Large intestine (tissue), 3 donors: ENCODE measurements at regions not wholly inside any gene's neighbourhood (a gene's known extent, or its start where the extent isn't known, plus 50 kb on each side); places are given as distances from the start of the nearest gene placed in this dataset.
"Not testable (repeated sequence)": the region's sequence is repeated elsewhere in the genome, so short reads cannot be mapped to it uniquely, and the experiment has no call there.

ENCODE experiments used
- DNase-seq, 2 donors: peaks; one replicate each; pipeline versions ENCODE4 v3.0.0 to v3.0.0-alpha.2; 2013
- H3K27ac ChIP-seq: one replicate; pipeline ENCODE4 v1.5.1; 2013; ENCODE audit warnings: low read length
- H3K27me3 ChIP-seq: 2 replicates; pipeline ENCODE4 v1.6.1; 2013; ENCODE audit warnings: low read length; ENCODE audit not compliant: control insufficient read depth, insufficient read depth
- H3K36me3 ChIP-seq: 2 replicates; pipeline ENCODE4 v1.6.1; 2013; ENCODE audit warnings: low read length; ENCODE audit not compliant: control insufficient read depth, insufficient read depth
- H3K4me1 ChIP-seq: one replicate; pipeline ENCODE4 v1.6.1; 2013; ENCODE audit warnings: low read length; ENCODE audit not compliant: control insufficient read depth, insufficient read depth
- H3K4me3 ChIP-seq: one replicate; pipeline ENCODE4 v1.5.1; 2013; ENCODE audit warnings: low read length
- H3K9me3 ChIP-seq: one replicate; pipeline ENCODE4 v1.6.1; 2013; ENCODE audit warnings: mild to moderate bottlenecking, low read depth, low read length, moderate library complexity; ENCODE audit not compliant: control insufficient read depth
- WGBS: methylation state at CpG from one replicate; pipeline ENCODE4 v1.1.5; 2013; ENCODE audit warnings: low lambda C conversion rate; ENCODE audit not compliant: insufficient coverage; 5-methylcytosine and 5-hydroxymethylcytosine counted together

DNA sequence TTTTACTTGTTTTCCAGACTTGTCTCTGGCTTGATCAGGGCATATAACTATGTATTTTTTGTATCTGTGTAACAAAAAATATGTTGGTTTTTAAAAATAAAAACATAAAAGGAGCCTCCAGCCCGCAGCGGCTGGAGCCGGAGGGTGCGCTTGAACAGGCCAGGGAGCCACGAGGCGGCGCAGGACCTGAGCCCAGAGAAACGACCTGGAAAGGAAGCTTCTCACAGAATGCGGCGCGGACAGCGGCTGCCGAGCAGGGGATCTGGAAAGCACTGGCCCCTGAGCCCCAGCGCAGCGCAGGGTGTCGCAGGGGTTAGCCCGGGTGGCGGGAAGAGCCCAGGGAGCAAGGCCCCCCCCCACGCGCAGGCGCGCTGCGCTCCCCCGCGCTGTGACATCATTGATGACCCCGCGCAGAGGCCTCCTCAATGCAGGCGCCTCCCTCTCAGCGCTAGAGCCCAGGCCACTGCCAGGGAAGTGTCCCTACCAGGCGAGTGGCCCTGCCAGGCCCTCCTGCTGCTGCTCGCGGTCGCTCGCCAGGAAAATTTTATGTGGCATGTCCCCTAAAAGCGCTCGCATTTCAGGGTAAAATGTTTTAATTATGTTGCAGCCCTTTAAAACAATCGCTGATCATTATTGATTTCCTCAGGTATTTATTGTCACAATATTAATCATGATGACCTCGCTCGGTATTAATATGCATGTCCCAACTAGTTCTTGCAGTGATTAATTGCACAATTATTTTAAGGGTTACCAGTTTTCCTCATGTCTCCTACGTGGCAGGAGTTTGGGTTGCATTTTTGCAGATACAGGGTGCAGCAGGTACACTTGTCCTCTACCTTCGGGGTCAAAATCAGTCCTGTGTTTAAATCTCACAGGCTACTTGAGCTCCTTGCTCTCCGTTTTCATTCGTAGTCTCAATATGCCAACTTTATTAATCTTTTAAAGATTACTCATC, 134.2 kb downstream of the USP22 start:
- DNase-seq: peak; percentile 85 to 93
- Histone ChIP-seq H3K4me3 (peak overlapping the region; percentile 57), H3K27ac (peak overlapping the region; percentile 79), H3K36me3 (no peaks in the 10 kb centered on the region), H3K27me3 (no peaks in the 10 kb centered on the region), H3K4me1 (peaks cover 10% of the 10 kb centered on the region), H3K9me3 (no peaks in the 10 kb centered on the region)
- 0% methylated on average over 2 of the region's 43 CpGs for WGBS

DNA sequence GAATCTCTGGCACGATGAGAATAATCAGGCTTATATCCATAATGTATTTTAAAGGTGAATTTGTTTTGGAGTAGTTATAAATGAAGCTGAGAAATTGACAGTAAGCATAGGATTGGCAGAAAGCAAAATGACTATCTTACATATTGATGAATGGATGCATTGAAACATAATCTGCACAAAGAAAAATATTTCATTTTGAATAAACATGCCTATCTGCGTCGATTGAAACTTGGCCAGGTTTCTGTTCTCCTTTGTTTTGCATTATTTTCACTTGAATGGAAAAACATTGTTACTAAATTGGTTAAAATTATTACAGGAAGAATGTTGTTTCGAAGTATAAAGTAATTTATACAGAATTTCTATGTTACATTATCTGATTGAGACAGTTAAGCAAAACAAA, 128.2 kb downstream of the USP22 start:
- no peak overlapping the region for H3K4me3 ChIP-seq
- H3K4me1 ChIP-seq: no peaks in the 10 kb centered on the region
- DNase-seq: no peak
- no peaks in the 10 kb centered on the region for H3K36me3 ChIP-seq
- H3K27ac ChIP-seq: no peak overlapping the region
- WGBS: 94% methylated on average over 4 of the region's 4 CpGs
- no peaks in the 10 kb centered on the region for H3K9me3 ChIP-seq
- no peaks in the 10 kb centered on the region for H3K27me3 ChIP-seq

DNA sequence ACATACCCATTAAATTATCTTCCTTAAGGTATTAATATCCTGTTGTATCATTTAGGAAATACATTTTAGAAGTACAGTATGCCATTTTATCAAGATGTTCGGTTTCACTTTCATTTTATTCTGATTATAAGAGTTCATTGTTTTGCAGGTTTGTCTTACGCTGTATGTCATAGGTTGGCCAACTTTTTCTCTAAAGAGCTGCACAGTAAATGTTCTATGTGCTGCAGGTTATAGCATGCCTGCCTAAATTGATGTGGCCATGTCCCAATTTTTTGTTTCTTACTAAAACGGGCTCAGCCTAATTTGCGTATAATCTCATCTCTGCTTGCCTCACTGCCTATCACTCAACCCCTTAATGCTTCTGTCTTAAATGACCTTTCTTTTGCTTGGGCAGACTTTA, 126.4 kb downstream of the USP22 start:
- H3K27ac ChIP-seq: no peak overlapping the region

DNA sequence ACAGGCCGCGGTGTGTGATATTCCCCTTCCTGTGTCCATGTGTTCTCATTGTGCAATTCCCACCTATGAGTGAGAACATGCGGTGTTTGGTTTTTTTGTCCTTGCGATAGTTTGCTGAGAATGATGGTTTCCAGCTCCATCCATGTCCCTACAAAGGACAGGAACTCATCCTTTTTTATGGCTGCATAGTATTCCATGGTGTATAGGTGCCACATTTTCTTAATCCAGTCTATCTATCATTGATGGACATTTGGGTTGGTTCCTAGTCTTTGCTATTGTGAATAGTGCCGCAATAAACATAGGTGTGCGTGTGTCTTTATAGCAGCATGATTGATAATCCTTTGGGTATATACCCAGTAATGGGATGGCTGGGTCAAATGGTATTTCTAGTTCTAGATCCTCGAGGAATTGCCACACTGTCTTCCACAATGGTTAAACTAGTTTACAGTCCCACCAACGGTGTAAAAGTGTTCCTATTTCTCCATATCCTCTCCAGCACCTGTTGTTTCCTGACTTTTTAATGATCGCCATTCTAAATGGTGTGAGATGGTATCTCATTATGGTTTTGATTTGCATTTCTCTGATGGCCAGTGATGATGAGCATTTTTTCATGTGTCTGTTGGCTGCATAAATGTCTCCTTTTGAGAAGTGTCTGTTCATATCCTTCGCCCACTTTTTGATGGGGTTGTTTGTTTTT, 125.1 kb downstream of the USP22 start:
- no CpG with 5 or more reads among the region's 10 CpGs for WGBS
- H3K27ac ChIP-seq, H3K36me3 ChIP-seq, H3K4me1 ChIP-seq, H3K9me3 ChIP-seq, DNase-seq, H3K4me3 ChIP-seq, H3K27me3 ChIP-seq: not testable (repeated sequence)

More for the DNA sequence above, 126.4 kb downstream of the USP22 start:
- Histone ChIP-seq H3K27me3 (no peaks in the 10 kb centered on the region), H3K9me3 (no peaks in the 10 kb centered on the region), H3K4me3 (no peak overlapping the region), H3K36me3 (no peaks in the 10 kb centered on the region), H3K4me1 (no peaks in the 10 kb centered on the region)
- WGBS: 94% methylated on average over 3 of the region's 4 CpGs
- DNase-seq: no peak

DNA sequence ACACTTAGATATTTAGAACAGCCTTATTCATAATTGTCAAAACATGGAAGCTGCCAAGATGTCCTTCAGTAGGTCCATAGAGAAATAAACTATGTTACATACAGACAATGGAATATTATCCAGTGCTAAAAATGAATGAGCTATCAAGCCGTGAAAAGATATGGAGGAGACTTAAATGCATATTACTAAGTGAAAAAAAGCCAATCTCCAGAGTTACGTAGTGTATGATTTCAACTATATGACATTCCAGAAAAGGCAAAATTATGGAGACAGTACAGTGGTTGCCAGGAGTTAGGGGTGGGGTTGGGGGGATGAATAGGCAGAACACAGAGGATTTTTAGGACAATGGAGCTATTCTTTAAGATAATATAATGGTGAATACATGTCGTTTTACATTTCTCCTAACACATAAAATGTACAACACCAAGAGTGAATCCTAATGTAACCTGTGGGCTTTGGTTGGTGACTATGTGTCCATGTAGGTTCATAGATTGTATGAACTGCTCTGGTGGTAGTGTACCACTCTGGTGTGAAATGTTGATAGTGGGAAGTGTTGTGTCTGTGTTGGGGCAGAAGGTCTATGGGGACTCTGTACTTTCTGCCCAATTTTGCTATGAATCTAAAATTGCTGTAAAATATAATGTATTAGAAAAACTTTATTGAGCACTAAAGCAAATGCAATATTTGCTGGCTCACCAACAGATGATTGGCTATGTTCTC, 122.6 kb downstream of the USP22 start:
- H3K9me3 ChIP-seq: no peaks in the 10 kb centered on the region
- H3K4me3 ChIP-seq: no peak overlapping the region
- peaks cover 2% of the 10 kb centered on the region for H3K27me3 ChIP-seq
- no peaks in the 10 kb centered on the region for H3K4me1 ChIP-seq
- DNase-seq: no peak
- no peak overlapping the region for H3K27ac ChIP-seq
- H3K36me3 ChIP-seq: no peaks in the 10 kb centered on the region
- WGBS: 93% methylated on average over 2 of the region's 3 CpGs

DNA sequence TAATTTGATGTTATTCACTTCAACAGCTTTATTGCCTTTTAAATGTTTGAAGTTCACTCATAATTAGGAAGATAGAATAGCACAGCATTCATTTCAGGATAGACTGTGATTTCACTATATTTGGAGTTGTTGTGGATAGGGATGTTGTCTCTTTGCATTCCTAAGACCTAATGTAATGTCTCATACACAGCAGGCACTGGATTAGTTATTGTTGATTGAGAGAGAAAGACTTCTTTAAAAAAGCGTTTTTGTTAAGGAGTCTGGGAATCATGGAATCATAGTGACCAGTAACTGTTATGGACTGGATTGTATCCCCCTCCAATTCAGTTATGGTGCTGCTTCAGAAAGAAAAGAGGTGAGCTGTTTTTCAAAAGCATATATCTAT, 122.0 kb downstream of the USP22 start:
- H3K27ac ChIP-seq: no peak overlapping the region

DNA sequence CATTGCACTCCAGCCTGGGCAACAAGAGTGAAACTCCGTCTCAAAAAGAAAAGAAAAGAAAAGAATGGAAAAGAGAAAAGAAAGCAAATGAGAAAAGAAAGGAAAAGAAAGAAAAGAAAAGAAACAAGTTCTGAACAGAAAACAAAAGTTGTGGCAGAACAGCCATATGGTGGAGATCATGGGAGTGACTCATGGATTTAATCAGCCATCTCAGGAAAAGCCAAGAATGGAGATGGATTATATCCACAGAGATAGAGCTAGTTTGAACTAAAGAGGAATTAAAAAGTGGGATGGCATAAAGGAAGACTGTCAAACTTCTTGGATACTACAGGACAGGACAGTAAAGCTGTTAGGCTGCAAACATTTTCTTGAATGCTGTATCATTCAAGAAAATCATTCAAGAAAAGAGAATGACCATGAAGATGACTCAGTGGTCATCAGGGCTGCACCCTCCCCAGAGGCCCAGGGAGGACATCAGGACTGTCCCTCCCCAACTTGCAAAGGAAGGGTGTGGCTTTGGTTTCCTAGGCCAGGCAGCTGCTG, 120.6 kb downstream of the USP22 start:
- DNase-seq: no peak
- no peak overlapping the region for H3K27ac ChIP-seq
- 100% methylated on average over 1 of the region's 1 CpG for WGBS

More for the DNA sequence above, 122.0 kb downstream of the USP22 start:
- Histone ChIP-seq H3K36me3 (no peaks in the 10 kb centered on the region), H3K4me3 (no peak overlapping the region), H3K9me3 (no peaks in the 10 kb centered on the region), H3K27me3 (peaks cover 2% of the 10 kb centered on the region), H3K4me1 (no peaks in the 10 kb centered on the region)
- no peak for DNase-seq
- WGBS: no CpG with 5 or more reads among the region's 1 CpG

DNA sequence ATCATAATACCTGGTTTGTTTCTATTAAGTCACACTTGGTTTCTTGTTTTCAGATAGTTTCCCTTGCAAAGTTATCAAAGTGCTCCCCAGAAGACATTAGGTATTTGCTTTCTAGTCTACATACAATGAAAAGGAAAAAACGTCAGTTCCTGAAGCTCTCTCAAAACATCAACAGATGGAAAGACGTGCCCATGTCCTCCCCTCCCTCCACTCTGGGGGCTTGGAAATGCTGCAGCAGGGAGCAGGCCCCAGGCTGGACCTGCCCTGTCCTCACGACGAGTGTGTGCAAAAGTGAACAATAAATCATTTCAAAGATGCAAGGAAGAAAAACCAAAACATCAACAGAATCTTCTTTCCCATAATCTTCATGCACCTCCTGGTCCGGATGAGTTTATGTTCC, 118.5 kb downstream of the USP22 start:
- no peak overlapping the region for H3K4me3 ChIP-seq
- H3K9me3 ChIP-seq: no peaks in the 10 kb centered on the region
- no CpG with 5 or more reads among the region's 5 CpGs for WGBS
- no peak overlapping the region for H3K27ac ChIP-seq
- DNase-seq: no peak
- H3K36me3 ChIP-seq: no peaks in the 10 kb centered on the region
- H3K27me3 ChIP-seq: peaks cover 2% of the 10 kb centered on the region
- H3K4me1 ChIP-seq: no peaks in the 10 kb centered on the region

More for the DNA sequence above, 120.6 kb downstream of the USP22 start:
- H3K36me3 ChIP-seq: no peaks in the 10 kb centered on the region
- H3K27me3 ChIP-seq: peaks cover 2% of the 10 kb centered on the region
- H3K4me1 ChIP-seq: no peaks in the 10 kb centered on the region
- no peaks in the 10 kb centered on the region for H3K9me3 ChIP-seq
- no peak overlapping the region for H3K4me3 ChIP-seq

DNA sequence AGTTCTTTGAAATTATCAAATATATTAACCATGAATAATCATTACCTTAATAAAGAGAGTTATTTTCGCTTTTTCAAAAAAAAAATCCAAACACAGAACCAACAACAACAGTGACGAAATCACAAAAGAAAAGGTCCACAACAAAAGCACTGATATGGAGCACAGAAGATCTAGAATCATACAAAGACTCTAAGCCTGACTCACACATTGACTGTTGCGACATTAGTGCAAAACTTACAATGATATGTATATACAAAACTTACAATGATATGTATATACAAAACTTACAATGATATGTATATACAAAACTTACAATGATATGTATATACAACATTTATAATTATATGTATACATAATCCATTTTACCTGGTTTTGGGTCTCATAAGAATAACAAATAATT, 117.7 kb downstream of the USP22 start:
- H3K27ac ChIP-seq: no peak overlapping the region
- H3K27me3 ChIP-seq: peaks cover 2% of the 10 kb centered on the region
- 75% methylated on average over 2 of the region's 3 CpGs for WGBS
- no peaks in the 10 kb centered on the region for H3K36me3 ChIP-seq
- no peak overlapping the region for H3K4me3 ChIP-seq
- H3K4me1 ChIP-seq: no peaks in the 10 kb centered on the region
- no peak for DNase-seq
- H3K9me3 ChIP-seq: no peaks in the 10 kb centered on the region

DNA sequence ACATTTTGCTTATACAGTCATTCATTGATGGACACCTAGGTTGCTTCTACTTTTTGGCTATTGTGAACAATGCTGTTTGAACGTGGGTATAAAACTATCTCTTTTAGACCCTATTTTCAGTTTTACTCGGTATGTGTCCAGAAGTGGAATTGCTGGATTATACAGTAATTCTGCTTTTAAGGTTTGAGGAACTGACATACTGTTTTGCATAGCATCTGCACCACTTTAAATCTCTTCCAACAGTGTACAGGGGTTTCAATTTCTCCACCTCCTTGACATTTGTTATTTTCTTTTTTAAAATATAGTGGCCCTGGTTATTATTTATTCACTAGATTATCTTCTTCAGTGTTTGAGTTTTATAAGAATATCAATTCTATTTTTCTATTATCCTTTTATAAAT, 116.9 kb downstream of the USP22 start:
- DNase-seq: no peak
- H3K27ac ChIP-seq: no peak overlapping the region
- no peaks in the 10 kb centered on the region for H3K9me3 ChIP-seq
- H3K27me3 ChIP-seq: peaks cover 2% of the 10 kb centered on the region
- H3K4me3 ChIP-seq: no peak overlapping the region
- no peaks in the 10 kb centered on the region for H3K4me1 ChIP-seq
- no peaks in the 10 kb centered on the region for H3K36me3 ChIP-seq
- 94% methylated on average over 2 of the region's 2 CpGs for WGBS
